ENCODE measurements at regions not wholly inside any gene's neighbourhood (a gene's known extent, or its start where the extent isn't known, plus 50 kb on each side); places are given as distances from the start of the nearest gene placed in this dataset.

- Histone ChIP-seq H3K27ac (ENCODE audit: low read length) (no peak overlapping the region), H3K4me1 (ENCODE audit: control insufficient read depth, low read depth, low read length) (no peaks in the 10 kb centered on the region), H3K9ac (ENCODE audit: low read length) (no peak overlapping the region), H3K4me3 (ENCODE audit: low read length) (no peak overlapping the region), H3K9me3 (ENCODE audit: control insufficient read depth, low read depth, low read length) (no peaks in the 10 kb centered on the region), H3K27me3 (ENCODE audit: control insufficient read depth, insufficient read depth, low read length) (no peaks in the 10 kb centered on the region), H3K36me3 (ENCODE audit: control insufficient read depth, low read depth, low read length) (no peaks in the 10 kb centered on the region)
These were observed 111.6 kb downstream of the NR2F2 start for GRCh38 chr15:96442076-96442475.

GRCh38 chr15:96444865-96445264 lies 114.4 kb downstream of the NR2F2 start:
- H3K27me3 ChIP-seq (ENCODE audit: control insufficient read depth, insufficient read depth, low read length) = no peaks in the 10 kb centered on the region
- no peak overlapping the region for H3K9ac ChIP-seq (ENCODE audit: low read length)
- no peaks in the 10 kb centered on the region for H3K36me3 ChIP-seq (ENCODE audit: control insufficient read depth, low read depth, low read length)
- no peaks in the 10 kb centered on the region for H3K9me3 ChIP-seq (ENCODE audit: control insufficient read depth, low read depth, low read length)
- H3K4me1 ChIP-seq (ENCODE audit: control insufficient read depth, low read depth, low read length) = no peaks in the 10 kb centered on the region
- H3K27ac ChIP-seq (ENCODE audit: low read length) = no peak overlapping the region
- H3K4me3 ChIP-seq (ENCODE audit: low read length) = no peak overlapping the region

GRCh38 chr15:96448923-96449322 lies 118.4 kb downstream of the NR2F2 start:
- Histone ChIP-seq H3K36me3 (ENCODE audit: control insufficient read depth, low read depth, low read length) (no peaks in the 10 kb centered on the region), H3K27ac (ENCODE audit: low read length) (no peak overlapping the region), H3K9me3 (ENCODE audit: control insufficient read depth, low read depth, low read length) (no peaks in the 10 kb centered on the region), H3K9ac (ENCODE audit: low read length) (no peak overlapping the region), H3K27me3 (ENCODE audit: control insufficient read depth, insufficient read depth, low read length) (no peaks in the 10 kb centered on the region), H3K4me3 (ENCODE audit: low read length) (no peak overlapping the region), H3K4me1 (ENCODE audit: control insufficient read depth, low read depth, low read length) (no peaks in the 10 kb centered on the region)

- H3K9me3 ChIP-seq (ENCODE audit: control insufficient read depth, low read depth, low read length) = no peaks in the 10 kb centered on the region
- H3K27me3 ChIP-seq (ENCODE audit: control insufficient read depth, insufficient read depth, low read length) = no peaks in the 10 kb centered on the region
- no peak overlapping the region for H3K9ac ChIP-seq (ENCODE audit: low read length)
- H3K4me3 ChIP-seq (ENCODE audit: low read length) = no peak overlapping the region
- no peaks in the 10 kb centered on the region for H3K36me3 ChIP-seq (ENCODE audit: control insufficient read depth, low read depth, low read length)
- H3K27ac ChIP-seq (ENCODE audit: low read length) = no peak overlapping the region
- no peaks in the 10 kb centered on the region for H3K4me1 ChIP-seq (ENCODE audit: control insufficient read depth, low read depth, low read length)
These were observed 127.3 kb downstream of the NR2F2 start for GRCh38 chr15:96457841-96458240.

- Histone ChIP-seq H3K36me3 (ENCODE audit: control insufficient read depth, low read depth, low read length) (no peaks in the 10 kb centered on the region), H3K9ac (ENCODE audit: low read length) (no peak overlapping the region), H3K27me3 (ENCODE audit: control insufficient read depth, insufficient read depth, low read length) (no peaks in the 10 kb centered on the region), H3K4me1 (ENCODE audit: control insufficient read depth, low read depth, low read length) (no peaks in the 10 kb centered on the region), H3K27ac (ENCODE audit: low read length) (no peak overlapping the region), H3K4me3 (ENCODE audit: low read length) (no peak overlapping the region), H3K9me3 (ENCODE audit: control insufficient read depth, low read depth, low read length) (no peaks in the 10 kb centered on the region)
These were observed 129.6 kb downstream of the NR2F2 start for GRCh38 chr15:96460106-96460505.

GRCh38 chr15:96462768-96463750 lies 132.6 kb downstream of the NR2F2 start:
- Histone ChIP-seq H3K9me3 (ENCODE audit: control insufficient read depth, low read depth, low read length) (no peaks in the 10 kb centered on the region), H3K36me3 (ENCODE audit: control insufficient read depth, low read depth, low read length) (no peaks in the 10 kb centered on the region), H3K9ac (ENCODE audit: low read length) (no peak overlapping the region), H3K4me1 (ENCODE audit: control insufficient read depth, low read depth, low read length) (no peaks in the 10 kb centered on the region), H3K4me3 (ENCODE audit: low read length) (no peak overlapping the region), H3K27me3 (ENCODE audit: control insufficient read depth, insufficient read depth, low read length) (no peaks in the 10 kb centered on the region), H3K27ac (ENCODE audit: low read length) (no peak overlapping the region)

GRCh38 chr15:96466389-96466947 lies 136.0 kb downstream of the NR2F2 start:
- H3K36me3 ChIP-seq (ENCODE audit: control insufficient read depth, low read depth, low read length) = no peaks in the 10 kb centered on the region
- H3K27ac ChIP-seq (ENCODE audit: low read length) = no peak overlapping the region
- H3K9me3 ChIP-seq (ENCODE audit: control insufficient read depth, low read depth, low read length) = no peaks in the 10 kb centered on the region
- no peak overlapping the region for H3K4me3 ChIP-seq (ENCODE audit: low read length)
- no peaks in the 10 kb centered on the region for H3K4me1 ChIP-seq (ENCODE audit: control insufficient read depth, low read depth, low read length)
- H3K27me3 ChIP-seq (ENCODE audit: control insufficient read depth, insufficient read depth, low read length) = no peaks in the 10 kb centered on the region
- H3K9ac ChIP-seq (ENCODE audit: low read length) = no peak overlapping the region

- H3K4me1 ChIP-seq (ENCODE audit: control insufficient read depth, low read depth, low read length) = no peaks in the 10 kb centered on the region
- H3K9me3 ChIP-seq (ENCODE audit: control insufficient read depth, low read depth, low read length) = no peaks in the 10 kb centered on the region
- no peak overlapping the region for H3K4me3 ChIP-seq (ENCODE audit: low read length)
- H3K36me3 ChIP-seq (ENCODE audit: control insufficient read depth, low read depth, low read length) = no peaks in the 10 kb centered on the region
- no peak overlapping the region for H3K9ac ChIP-seq (ENCODE audit: low read length)
- H3K27me3 ChIP-seq (ENCODE audit: control insufficient read depth, insufficient read depth, low read length) = no peaks in the 10 kb centered on the region
- no peak overlapping the region for H3K27ac ChIP-seq (ENCODE audit: low read length)
These were observed 137.5 kb downstream of the NR2F2 start for GRCh38 chr15:96468036-96468435.

GRCh38 chr15:96470681-96471310 lies 140.3 kb downstream of the NR2F2 start:
- no peaks in the 10 kb centered on the region for H3K27me3 ChIP-seq (ENCODE audit: control insufficient read depth, insufficient read depth, low read length)
- H3K36me3 ChIP-seq (ENCODE audit: control insufficient read depth, low read depth, low read length) = no peaks in the 10 kb centered on the region
- H3K27ac ChIP-seq (ENCODE audit: low read length) = no peak overlapping the region
- no peak overlapping the region for H3K9ac ChIP-seq (ENCODE audit: low read length)
- H3K9me3 ChIP-seq (ENCODE audit: control insufficient read depth, low read depth, low read length) = no peaks in the 10 kb centered on the region
- H3K4me3 ChIP-seq (ENCODE audit: low read length) = no peak overlapping the region
- no peaks in the 10 kb centered on the region for H3K4me1 ChIP-seq (ENCODE audit: control insufficient read depth, low read depth, low read length)

GRCh38 chr15:96472681-96473080 lies 142.2 kb downstream of the NR2F2 start:
- H3K27me3 ChIP-seq (ENCODE audit: control insufficient read depth, insufficient read depth, low read length) = no peaks in the 10 kb centered on the region
- H3K9me3 ChIP-seq (ENCODE audit: control insufficient read depth, low read depth, low read length) = no peaks in the 10 kb centered on the region
- no peak overlapping the region for H3K4me3 ChIP-seq (ENCODE audit: low read length)
- no peak overlapping the region for H3K9ac ChIP-seq (ENCODE audit: low read length)
- no peak overlapping the region for H3K27ac ChIP-seq (ENCODE audit: low read length)
- no peaks in the 10 kb centered on the region for H3K4me1 ChIP-seq (ENCODE audit: control insufficient read depth, low read depth, low read length)
- no peaks in the 10 kb centered on the region for H3K36me3 ChIP-seq (ENCODE audit: control insufficient read depth, low read depth, low read length)

- H3K9me3 ChIP-seq (ENCODE audit: control insufficient read depth, low read depth, low read length) = no peaks in the 10 kb centered on the region
- no peak overlapping the region for H3K4me3 ChIP-seq (ENCODE audit: low read length)
- H3K36me3 ChIP-seq (ENCODE audit: control insufficient read depth, low read depth, low read length) = no peaks in the 10 kb centered on the region
- no peak overlapping the region for H3K9ac ChIP-seq (ENCODE audit: low read length)
- no peaks in the 10 kb centered on the region for H3K4me1 ChIP-seq (ENCODE audit: control insufficient read depth, low read depth, low read length)
- H3K27me3 ChIP-seq (ENCODE audit: control insufficient read depth, insufficient read depth, low read length) = no peaks in the 10 kb centered on the region
- H3K27ac ChIP-seq (ENCODE audit: low read length) = no peak overlapping the region
These were observed 143.1 kb downstream of the NR2F2 start for GRCh38 chr15:96473556-96473955.

All from iPS-18a (cell line).